ENCODE measurements at regions not wholly inside any gene's neighbourhood (a gene's known extent, or its start where the extent isn't known, plus 50 kb on each side); places are given as distances from the start of the nearest gene placed in this dataset.

DNA sequence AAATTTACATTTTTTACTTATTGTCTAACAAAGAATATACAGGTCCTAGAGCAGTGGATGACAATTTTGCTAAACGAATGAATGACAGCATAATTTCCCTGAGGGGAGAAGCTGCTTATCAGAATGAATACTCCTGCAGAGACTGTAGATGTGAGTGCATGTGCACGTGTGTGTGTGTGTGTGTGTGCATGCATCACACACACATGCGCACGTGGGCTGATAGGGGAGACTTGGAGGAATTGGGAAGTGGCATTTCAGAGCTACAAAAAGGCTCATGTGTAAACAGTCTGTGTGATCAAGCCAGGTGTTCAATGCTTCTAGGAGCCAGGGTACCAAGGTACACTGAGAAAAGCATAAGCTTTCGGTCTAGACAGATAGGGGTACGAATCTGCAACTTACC lies 93.5 kb upstream of the SASH1 start:
- TF ChIP-seq, protein P1, sequence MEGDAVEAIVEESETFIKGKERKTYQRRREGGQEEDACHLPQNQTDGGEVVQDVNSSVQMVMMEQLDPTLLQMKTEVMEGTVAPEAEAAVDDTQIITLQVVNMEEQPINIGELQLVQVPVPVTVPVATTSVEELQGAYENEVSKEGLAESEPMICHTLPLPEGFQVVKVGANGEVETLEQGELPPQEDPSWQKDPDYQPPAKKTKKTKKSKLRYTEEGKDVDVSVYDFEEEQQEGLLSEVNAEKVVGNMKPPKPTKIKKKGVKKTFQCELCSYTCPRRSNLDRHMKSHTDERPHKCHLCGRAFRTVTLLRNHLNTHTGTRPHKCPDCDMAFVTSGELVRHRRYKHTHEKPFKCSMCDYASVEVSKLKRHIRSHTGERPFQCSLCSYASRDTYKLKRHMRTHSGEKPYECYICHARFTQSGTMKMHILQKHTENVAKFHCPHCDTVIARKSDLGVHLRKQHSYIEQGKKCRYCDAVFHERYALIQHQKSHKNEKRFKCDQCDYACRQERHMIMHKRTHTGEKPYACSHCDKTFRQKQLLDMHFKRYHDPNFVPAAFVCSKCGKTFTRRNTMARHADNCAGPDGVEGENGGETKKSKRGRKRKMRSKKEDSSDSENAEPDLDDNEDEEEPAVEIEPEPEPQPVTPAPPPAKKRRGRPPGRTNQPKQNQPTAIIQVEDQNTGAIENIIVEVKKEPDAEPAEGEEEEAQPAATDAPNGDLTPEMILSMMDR (IDR thresholded peaks at IDR 0.05; ENCODE audit: borderline replicate concordance, extremely low read depth, low read length, poor library complexity, severe bottlenecking), result no peak
- TF ChIP-seq EZH2 (IDR thresholded peaks at IDR 0.05; ENCODE audit: borderline replicate concordance, low read depth, low read length, severe bottlenecking), result no peak
